A673 (cell line): ENCODE measurements at regions not wholly inside any gene's neighbourhood (a gene's known extent, or its start where the extent isn't known, plus 50 kb on each side); places are given as distances from the start of the nearest gene placed in this dataset.

Experiments
- BruUV-seq: library from RNA; stranded (reverse); fragments of 400-500 nt; replicated peaks from 2 replicates; lab custom pipeline; 2021; lab: Mats Ljungman, UMichigan
- CTCF ChIA-PET: fragments of 300-600 bp; sonication (Branson Sonifier 250); formaldehyde crosslinking; loops from one replicate; lab custom pipeline; 2022; ENCODE audit warnings: antibody characterized with exemption; lab: Charles Lee
- POLR2A ChIA-PET: fragments of 300-600 bp; sonication (Branson Sonifier 250); formaldehyde crosslinking; loops from one replicate; lab custom pipeline; 2022; ENCODE audit warnings: antibody characterized with exemption; ENCODE audit not compliant: low non-redundant PET; lab: Charles Lee
- DNase-seq: peaks from one replicate; pipeline ENCODE4 v3.0.0-alpha.2; 2015; ENCODE audit warnings: low spot score
- H3K27ac ChIP-seq: fragments of 200-600 bp; sonication (generic); 2 replicates; pipeline ENCODE4 v1.5.1; 2016; ENCODE audit warnings: mixed run types, low read depth, mild to moderate bottlenecking, mixed read lengths, antibody characterized with exemption, low read length; ENCODE audit not compliant: poor library complexity, severe bottlenecking
- H3K27me3 ChIP-seq: fragments of 200-600 bp; sonication (generic); replicated peaks from 2 replicates; pipeline ENCODE4 v1.6.1; 2017; ENCODE audit warnings: mixed run types, low read depth, mild to moderate bottlenecking, mixed read lengths, antibody characterized with exemption, low read length; ENCODE audit not compliant: insufficient read depth, poor library complexity
- H3K36me3 ChIP-seq: fragments of 200-600 bp; sonication (generic); 2 replicates; pipeline ENCODE4 v1.6.1; 2016; ENCODE audit warnings: mixed run types, mild to moderate bottlenecking, mixed read lengths, antibody characterized with exemption, low read length; ENCODE audit not compliant: insufficient read depth, poor library complexity, severe bottlenecking
- H3K4me1 ChIP-seq: fragments of 200-600 bp; sonication (generic); 2 replicates; pipeline ENCODE4 v1.6.1; 2017; ENCODE audit warnings: mixed run types, mild to moderate bottlenecking, mixed read lengths, antibody characterized with exemption, low read length; ENCODE audit not compliant: insufficient read depth, poor library complexity, severe bottlenecking
- H3K4me3 ChIP-seq: fragments of 200-600 bp; sonication (generic); 2 replicates; pipeline ENCODE4 v1.5.1; 2016; ENCODE audit warnings: low read depth, mixed run types, mild to moderate bottlenecking, mixed read lengths, low read length; ENCODE audit not compliant: poor library complexity, severe bottlenecking
- H3K9me3 ChIP-seq: fragments of 200-600 bp; sonication (generic); 2 replicates; pipeline ENCODE4 v1.6.1; 2016; ENCODE audit warnings: mixed run types, low read depth, mild to moderate bottlenecking, mixed read lengths, antibody characterized with exemption, low read length; ENCODE audit not compliant: poor library complexity, severe bottlenecking
- EZH2 ChIP-seq: fragments of 200-600 bp; sonication (generic); IDR thresholded peaks from 2 replicates; pipeline ENCODE4 v1.6.1; 2017; ENCODE audit warnings: borderline replicate concordance, low read depth, mild to moderate bottlenecking, mixed read lengths, antibody characterized with exemption, low read length; ENCODE audit not compliant: poor library complexity, severe bottlenecking
- intact Hi-C: fragments of 100-400 bp; cut with micrococcal nuclease; formaldehyde crosslinking; loops from one replicate; pipeline ENCODE4 v1.10.0; 2022; ENCODE audit not compliant: unreplicated experiment
- TF ChIP-seq, protein P1 (sequence below): fragments of 300-800, 200-600 bp; sonication (generic); conservative IDR thresholded peaks from 2 replicates; pipeline ENCODE4 v1.5.1; 2017; ENCODE audit warnings: low read depth, mild to moderate bottlenecking, antibody characterized with exemption, low read length, moderate library complexity, mixed read lengths

DNA sequence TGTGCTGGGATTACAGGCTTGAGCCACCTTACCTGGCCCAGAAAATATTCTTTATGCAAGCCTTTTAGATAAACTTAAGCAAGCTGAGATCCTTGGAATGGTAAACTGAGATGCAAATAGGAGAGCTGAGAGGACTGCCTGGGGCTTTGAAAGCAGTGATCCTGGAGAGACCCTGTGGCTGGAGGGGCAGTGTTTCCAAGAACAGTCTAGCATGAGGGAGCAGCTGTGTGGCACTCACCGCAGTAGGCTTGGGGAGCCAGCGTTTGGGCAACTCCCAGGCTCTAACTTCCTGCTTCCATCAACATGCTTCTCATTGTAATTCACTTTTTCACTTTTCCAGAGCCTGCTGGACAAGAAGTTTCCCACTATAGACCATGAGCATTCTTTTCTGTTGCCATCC is 144.1 kb upstream of the CELF4 start:
- no peak for DNase-seq
- H3K27ac ChIP-seq: no peak overlapping the region
- H3K9me3 ChIP-seq: no peaks in the 10 kb centered on the region
- H3K36me3 ChIP-seq: no peaks in the 10 kb centered on the region
- TF ChIP-seq, protein P1, sequence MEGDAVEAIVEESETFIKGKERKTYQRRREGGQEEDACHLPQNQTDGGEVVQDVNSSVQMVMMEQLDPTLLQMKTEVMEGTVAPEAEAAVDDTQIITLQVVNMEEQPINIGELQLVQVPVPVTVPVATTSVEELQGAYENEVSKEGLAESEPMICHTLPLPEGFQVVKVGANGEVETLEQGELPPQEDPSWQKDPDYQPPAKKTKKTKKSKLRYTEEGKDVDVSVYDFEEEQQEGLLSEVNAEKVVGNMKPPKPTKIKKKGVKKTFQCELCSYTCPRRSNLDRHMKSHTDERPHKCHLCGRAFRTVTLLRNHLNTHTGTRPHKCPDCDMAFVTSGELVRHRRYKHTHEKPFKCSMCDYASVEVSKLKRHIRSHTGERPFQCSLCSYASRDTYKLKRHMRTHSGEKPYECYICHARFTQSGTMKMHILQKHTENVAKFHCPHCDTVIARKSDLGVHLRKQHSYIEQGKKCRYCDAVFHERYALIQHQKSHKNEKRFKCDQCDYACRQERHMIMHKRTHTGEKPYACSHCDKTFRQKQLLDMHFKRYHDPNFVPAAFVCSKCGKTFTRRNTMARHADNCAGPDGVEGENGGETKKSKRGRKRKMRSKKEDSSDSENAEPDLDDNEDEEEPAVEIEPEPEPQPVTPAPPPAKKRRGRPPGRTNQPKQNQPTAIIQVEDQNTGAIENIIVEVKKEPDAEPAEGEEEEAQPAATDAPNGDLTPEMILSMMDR: no peak
- no peak for TF ChIP-seq EZH2
- POLR2A ChIA-PET: no interaction called here
- intact Hi-C loops: no loop called here
- CTCF ChIA-PET: no interaction called here
- no TSS peak for BruUV-seq
- no peak overlapping the region for H3K4me3 ChIP-seq
- H3K4me1 ChIP-seq: no peaks in the 10 kb centered on the region
- H3K27me3 ChIP-seq: no peaks in the 10 kb centered on the region

DNA sequence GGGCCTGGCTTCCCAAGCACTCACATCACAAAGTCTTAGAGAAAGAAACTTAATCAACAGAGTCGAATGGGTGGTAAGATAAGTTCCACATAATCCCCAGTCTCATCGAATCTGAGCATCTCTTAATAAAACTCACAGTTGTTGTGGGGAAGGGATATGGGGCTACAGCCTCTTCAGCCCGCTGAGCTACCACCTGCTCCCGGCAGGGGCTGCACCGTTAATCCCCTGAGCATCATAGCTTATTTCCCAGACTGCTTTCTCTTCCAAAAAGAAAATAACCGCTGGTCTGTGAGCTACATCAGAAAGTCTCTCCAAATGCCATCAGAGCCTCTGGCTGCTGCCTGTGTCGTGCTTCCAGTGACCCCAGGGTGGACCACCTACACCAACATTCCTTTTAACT is 139.4 kb upstream of the CELF4 start:
- H3K27me3 ChIP-seq: peaks cover 8% of the 10 kb centered on the region
- H3K9me3 ChIP-seq: no peaks in the 10 kb centered on the region
- CTCF ChIA-PET: no interaction called here
- POLR2A ChIA-PET: no interaction called here
- no peak overlapping the region for H3K27ac ChIP-seq
- DNase-seq: no peak
- no peak overlapping the region for H3K4me3 ChIP-seq
- no peaks in the 10 kb centered on the region for H3K4me1 ChIP-seq
- intact Hi-C loops: no loop called here
- BruUV-seq: no TSS peak
- TF ChIP-seq, protein P1: no peak
- no peak for TF ChIP-seq EZH2
- H3K36me3 ChIP-seq: no peaks in the 10 kb centered on the region

DNA sequence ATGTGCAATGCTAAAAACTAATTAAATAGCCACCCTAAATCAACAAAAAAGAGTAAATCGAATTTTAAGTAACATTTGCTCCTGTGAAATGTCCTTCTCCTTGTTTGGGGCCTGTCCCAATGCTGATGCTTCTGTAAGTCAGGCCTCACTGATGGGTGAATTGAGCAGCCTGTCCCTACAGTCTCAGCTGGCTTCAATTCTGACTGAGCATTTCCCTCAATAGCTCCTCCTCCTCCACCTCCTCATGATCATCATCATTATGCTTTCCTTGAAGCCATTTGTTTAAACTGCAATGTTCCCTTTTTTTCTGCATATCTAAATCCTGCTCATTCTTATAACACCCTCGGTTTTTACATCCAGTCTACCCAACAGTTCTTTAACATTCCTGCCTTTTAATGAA is 137.2 kb upstream of the CELF4 start:
- POLR2A ChIA-PET: no interaction called here
- H3K4me1 ChIP-seq: no peaks in the 10 kb centered on the region
- BruUV-seq: no TSS peak

More for the DNA sequence above, 137.2 kb upstream of the CELF4 start:
- TF ChIP-seq EZH2: no peak
- TF ChIP-seq, protein P1: no peak
- H3K27ac ChIP-seq: no peak overlapping the region
- peaks cover 8% of the 10 kb centered on the region for H3K27me3 ChIP-seq
- CTCF ChIA-PET: no interaction called here
- intact Hi-C loops: no loop called here
- DNase-seq: no peak
- H3K4me3 ChIP-seq: no peak overlapping the region
- H3K9me3 ChIP-seq: no peaks in the 10 kb centered on the region
- no peaks in the 10 kb centered on the region for H3K36me3 ChIP-seq
